NK-92 treated with Interleukin-12 subunit alpha and Interleukin-12 subunit beta, amount 100 ng/mL, for 24 hours (cell line): ENCODE measurements at regions not wholly inside any gene's neighbourhood (a gene's known extent, or its start where the extent isn't known, plus 50 kb on each side); places are given as distances from the start of the nearest gene placed in this dataset.
"Not testable (repeated sequence)": the region's sequence is repeated elsewhere in the genome, so short reads cannot be mapped to it uniquely, and the experiment has no call there.

Experiments used
- DNase-seq: peaks from one replicate; lab custom pipeline; 2025; lab: John Stamatoyannopoulos, UW

GRCh38 chr9:71273613-71274012 is 152.2 kb upstream of the TRPM3 start:
- no peak for DNase-seq

- DNase-seq: no peak
These were observed 150.2 kb upstream of the TRPM3 start for GRCh38 chr9:71271602-71272001.

- DNase-seq: no peak
These were observed 149.1 kb upstream of the TRPM3 start for GRCh38 chr9:71270554-71270953.

GRCh38 chr9:71269859-71270258 is 148.4 kb upstream of the TRPM3 start:
- DNase-seq: no peak

GRCh38 chr9:71268871-71269635 is 147.6 kb upstream of the TRPM3 start:
- DNase-seq: no peak

- DNase-seq: no peak
These were observed 142.0 kb upstream of the TRPM3 start for GRCh38 chr9:71263451-71263850.

GRCh38 chr9:71260419-71260818 is 139.0 kb upstream of the TRPM3 start:
- not testable (repeated sequence) for DNase-seq

GRCh38 chr9:71254592-71255277 is 133.3 kb upstream of the TRPM3 start:
- DNase-seq: no peak

GRCh38 chr9:71253011-71253410 is 131.6 kb upstream of the TRPM3 start:
- DNase-seq: no peak

GRCh38 chr9:71250581-71250980 is 129.2 kb upstream of the TRPM3 start:
- no peak for DNase-seq

GRCh38 chr9:71249729-71250317 is 128.4 kb upstream of the TRPM3 start:
- DNase-seq: no peak

- DNase-seq: no peak
These were observed 124.2 kb upstream of the TRPM3 start for GRCh38 chr9:71245651-71246050.

- no peak for DNase-seq
These were observed 122.5 kb upstream of the TRPM3 start for GRCh38 chr9:71243951-71244350.

- DNase-seq: no peak
These were observed 120.7 kb upstream of the TRPM3 start for GRCh38 chr9:71242081-71242480.

- DNase-seq: no peak
These were observed 115.6 kb upstream of the TRPM3 start for GRCh38 chr9:71237051-71237450.

GRCh38 chr9:71233646-71234045 is 112.2 kb upstream of the TRPM3 start:
- DNase-seq: no peak

GRCh38 chr9:71223953-71224538 is 102.6 kb upstream of the TRPM3 start:
- DNase-seq: no peak

- no peak for DNase-seq
These were observed 97.4 kb upstream of the TRPM3 start for GRCh38 chr9:71218774-71219173.

- DNase-seq: no peak
These were observed 92.2 kb upstream of the TRPM3 start for GRCh38 chr9:71213633-71214032.

- no peak for DNase-seq
These were observed 88.9 kb upstream of the TRPM3 start for GRCh38 chr9:71210326-71210725.

GRCh38 chr9:71209890-71210289 is 88.5 kb upstream of the TRPM3 start:
- DNase-seq: no peak

GRCh38 chr9:71202931-71203330 is 81.5 kb upstream of the TRPM3 start:
- no peak for DNase-seq

- no peak for DNase-seq
These were observed 70.3 kb upstream of the TRPM3 start for GRCh38 chr9:71191708-71192107.
